Cardiac fibroblast (primary cell): ENCODE measurements at regions not wholly inside any gene's neighbourhood (a gene's known extent, or its start where the extent isn't known, plus 50 kb on each side); places are given as distances from the start of the nearest gene placed in this dataset.
"Not testable (repeated sequence)": the region's sequence is repeated elsewhere in the genome, so short reads cannot be mapped to it uniquely, and the experiment has no call there.

ENCODE experiments used
- DNase-seq, 2 donors: peaks; one replicate each; pipeline versions ENCODE4 v3.0.0 to v3.0.0-alpha.2; 2010; ENCODE audit warnings: low read depth in 2 of 2
- H3K4me3 ChIP-seq, 2 donors: replicated peaks in 1 of 2; 1 replicate in 1 of 2; 2 replicates in 1 of 2; pipeline ENCODE4 v1.5.1; 2011; ENCODE audit warnings: low read depth in 2 of 2, low read length in 2 of 2, mild to moderate bottlenecking in 2 of 2, moderate library complexity in 1 of 2
- CTCF ChIP-seq: IDR thresholded peaks from one replicate; pipeline ENCODE4 v1.5.1; 2011; ENCODE audit warnings: low read depth, mild to moderate bottlenecking, low read length, inconsistent platforms

- no peak for DNase-seq
- no peak overlapping the region for H3K4me3 ChIP-seq
- no peak for TF ChIP-seq CTCF
These were observed 75.2 kb upstream of the COX7C start for GRCh38 chr5:86542532-86542931.

GRCh38 chr5:86546044-86546443, 71.7 kb upstream of the COX7C start:
- TF ChIP-seq CTCF: no peak
- DNase-seq: no peak
- H3K4me3 ChIP-seq: no peak overlapping the region

- TF ChIP-seq CTCF: no peak
- no peak for DNase-seq
- H3K4me3 ChIP-seq: no peak overlapping the region
These were observed 71.2 kb upstream of the COX7C start for GRCh38 chr5:86546582-86546981.

- H3K4me3 ChIP-seq: no peak overlapping the region
- no peak for TF ChIP-seq CTCF
- DNase-seq: no peak
These were observed 63.1 kb upstream of the COX7C start for GRCh38 chr5:86554638-86555037.

- H3K4me3 ChIP-seq: no peak overlapping the region
- TF ChIP-seq CTCF: no peak
- no peak for DNase-seq
These were observed 59.8 kb upstream of the COX7C start for GRCh38 chr5:86557920-86558319.

GRCh38 chr5:86565197-86565789, 52.4 kb upstream of the COX7C start:
- TF ChIP-seq CTCF: no peak
- H3K4me3 ChIP-seq: no peak overlapping the region
- DNase-seq: no peak

- H3K4me3 ChIP-seq: not testable (repeated sequence)
These were observed 51.7 kb upstream of the COX7C start for GRCh38 chr5:86566030-86566429.

More at GRCh38 chr5:86566030-86566429, 51.7 kb upstream of the COX7C start:
- DNase-seq: not testable (repeated sequence)
